ENCODE measurements at regions not wholly inside any gene's neighbourhood (a gene's known extent, or its start where the extent isn't known, plus 50 kb on each side); places are given as distances from the start of the nearest gene placed in this dataset.
"Not testable (repeated sequence)": the region's sequence is repeated elsewhere in the genome, so short reads cannot be mapped to it uniquely, and the experiment has no call there.

GRCh38 chr12:75685617-75686225 is 174.3 kb upstream of the KRR1 start:
- H3K4me3 Mint-ChIP-seq: no peak overlapping the region
- no peak for DNase-seq
- H3K27me3 Mint-ChIP-seq (ENCODE audit: low read depth): peaks cover 7% of the 10 kb centered on the region
- no peaks in the 10 kb centered on the region for H3K36me3 Mint-ChIP-seq (ENCODE audit: low read depth)
- CTCF ChIA-PET: interaction anchor here (0.7 kb wide), 1 partner anchor 13 kb away, joined by 3 read pairs; no protein-coding TSS in a partner anchor
- H3K27ac Mint-ChIP-seq: no peak overlapping the region
- H3K9me3 Mint-ChIP-seq: peaks cover 6% of the 10 kb centered on the region
- intact Hi-C loops (cut with micrococcal nuclease): no loop called here
- H3K4me1 Mint-ChIP-seq (ENCODE audit: low read depth): peaks cover 9% of the 10 kb centered on the region

GRCh38 chr12:75684678-75685616 is 173.5 kb upstream of the KRR1 start:
- CTCF ChIA-PET: interaction anchor here (0.7 kb wide), 1 partner anchor 13 kb away, joined by 3 read pairs; no protein-coding TSS in a partner anchor

GRCh38 chr12:75683995-75684586 is 172.7 kb upstream of the KRR1 start:
- H3K9me3 Mint-ChIP-seq; DNase-seq; H3K36me3 Mint-ChIP-seq (ENCODE audit: low read depth); H3K4me1 Mint-ChIP-seq (ENCODE audit: low read depth); H3K4me3 Mint-ChIP-seq; H3K27me3 Mint-ChIP-seq (ENCODE audit: low read depth); H3K27ac Mint-ChIP-seq; CTCF ChIA-PET: not testable (repeated sequence)
- intact Hi-C loops (cut with micrococcal nuclease): loop anchor here (1.0 kb wide), 1 partner anchor 24 kb away; no protein-coding TSS in a partner anchor

More at GRCh38 chr12:75684678-75685616, 173.5 kb upstream of the KRR1 start:
- H3K27ac Mint-ChIP-seq: no peak overlapping the region
- peaks cover 5% of the 10 kb centered on the region for H3K27me3 Mint-ChIP-seq (ENCODE audit: low read depth)
- H3K4me1 Mint-ChIP-seq (ENCODE audit: low read depth): peaks cover 9% of the 10 kb centered on the region
- H3K36me3 Mint-ChIP-seq (ENCODE audit: low read depth): no peaks in the 10 kb centered on the region
- intact Hi-C loops (cut with micrococcal nuclease): loop anchor here (1.0 kb wide), 1 partner anchor 25 kb away; no protein-coding TSS in a partner anchor
- peaks cover 6% of the 10 kb centered on the region for H3K9me3 Mint-ChIP-seq
- no peak overlapping the region for H3K4me3 Mint-ChIP-seq
- no peak for DNase-seq

- Mint-ChIP-seq H3K4me3 (no peak overlapping the region), H3K9me3 (peaks cover 6% of the 10 kb centered on the region), H3K36me3 (ENCODE audit: low read depth) (no peaks in the 10 kb centered on the region), H3K27ac (no peak overlapping the region), H3K27me3 (ENCODE audit: low read depth) (peaks cover 5% of the 10 kb centered on the region), H3K4me1 (ENCODE audit: low read depth) (peaks cover 9% of the 10 kb centered on the region)
- DNase-seq: no peak
- CTCF ChIA-PET: no interaction called here
- intact Hi-C loops (cut with micrococcal nuclease): no loop called here
Observed at GRCh38 chr12:75683220-75683619, 171.8 kb upstream of the KRR1 start.

GRCh38 chr12:75677522-75677921 is 166.1 kb upstream of the KRR1 start:
- no peak for DNase-seq
- peaks cover 6% of the 10 kb centered on the region for H3K9me3 Mint-ChIP-seq
- intact Hi-C loops (cut with micrococcal nuclease): no loop called here
- no peaks in the 10 kb centered on the region for H3K36me3 Mint-ChIP-seq (ENCODE audit: low read depth)
- CTCF ChIA-PET: interaction anchor here (0.9 kb wide), 1 partner anchor 87 kb away, joined by 3 read pairs; no protein-coding TSS in a partner anchor
- peaks cover 2% of the 10 kb centered on the region for H3K27me3 Mint-ChIP-seq (ENCODE audit: low read depth)
- H3K27ac Mint-ChIP-seq: no peak overlapping the region
- no peaks in the 10 kb centered on the region for H3K4me1 Mint-ChIP-seq (ENCODE audit: low read depth)
- H3K4me3 Mint-ChIP-seq: no peak overlapping the region

- no peak for DNase-seq
- Mint-ChIP-seq H3K4me1 (ENCODE audit: low read depth) (no peaks in the 10 kb centered on the region), H3K36me3 (ENCODE audit: low read depth) (no peaks in the 10 kb centered on the region), H3K4me3 (no peak overlapping the region), H3K27ac (no peak overlapping the region), H3K9me3 (no peaks in the 10 kb centered on the region), H3K27me3 (ENCODE audit: low read depth) (no peaks in the 10 kb centered on the region)
- intact Hi-C loops (cut with micrococcal nuclease): no loop called here
- CTCF ChIA-PET: no interaction called here
Observed at GRCh38 chr12:75674393-75674792, 163.0 kb upstream of the KRR1 start.

- Mint-ChIP-seq H3K4me3 (no peak overlapping the region), H3K27ac (no peak overlapping the region), H3K36me3 (ENCODE audit: low read depth) (no peaks in the 10 kb centered on the region), H3K4me1 (ENCODE audit: low read depth) (no peaks in the 10 kb centered on the region), H3K27me3 (ENCODE audit: low read depth) (no peaks in the 10 kb centered on the region), H3K9me3 (no peaks in the 10 kb centered on the region)
- intact Hi-C loops (cut with micrococcal nuclease): no loop called here
- CTCF ChIA-PET: no interaction called here
- DNase-seq: no peak
Observed at GRCh38 chr12:75672200-75672599, 160.8 kb upstream of the KRR1 start.

- intact Hi-C loops (cut with micrococcal nuclease): no loop called here
- CTCF ChIA-PET: no interaction called here
- no peaks in the 10 kb centered on the region for H3K36me3 Mint-ChIP-seq (ENCODE audit: low read depth)
- no peak overlapping the region for H3K4me3 Mint-ChIP-seq
- no peaks in the 10 kb centered on the region for H3K9me3 Mint-ChIP-seq
- H3K27me3 Mint-ChIP-seq (ENCODE audit: low read depth): no peaks in the 10 kb centered on the region
- H3K4me1 Mint-ChIP-seq (ENCODE audit: low read depth): no peaks in the 10 kb centered on the region
- H3K27ac Mint-ChIP-seq: no peak overlapping the region
- DNase-seq: no peak
Observed at GRCh38 chr12:75670216-75670615, 158.8 kb upstream of the KRR1 start.

- Mint-ChIP-seq H3K27ac (no peak overlapping the region), H3K36me3 (ENCODE audit: low read depth) (no peaks in the 10 kb centered on the region), H3K4me3 (no peak overlapping the region), H3K4me1 (ENCODE audit: low read depth) (no peaks in the 10 kb centered on the region), H3K9me3 (no peaks in the 10 kb centered on the region), H3K27me3 (ENCODE audit: low read depth) (peaks cover 2% of the 10 kb centered on the region)
- intact Hi-C loops (cut with micrococcal nuclease): no loop called here
- no peak for DNase-seq
- CTCF ChIA-PET: no interaction called here
Observed at GRCh38 chr12:75666939-75667334, 155.5 kb upstream of the KRR1 start.

GRCh38 chr12:75666126-75666938 is 154.9 kb upstream of the KRR1 start:
- no peaks in the 10 kb centered on the region for H3K4me1 Mint-ChIP-seq (ENCODE audit: low read depth)
- H3K27me3 Mint-ChIP-seq (ENCODE audit: low read depth): peaks cover 2% of the 10 kb centered on the region
- no peaks in the 10 kb centered on the region for H3K36me3 Mint-ChIP-seq (ENCODE audit: low read depth)
- intact Hi-C loops (cut with micrococcal nuclease): no loop called here
- no peak overlapping the region for H3K27ac Mint-ChIP-seq
- no peaks in the 10 kb centered on the region for H3K9me3 Mint-ChIP-seq
- DNase-seq: no peak
- CTCF ChIA-PET: no interaction called here
- H3K4me3 Mint-ChIP-seq: no peak overlapping the region

- DNase-seq: no peak
- H3K4me3 Mint-ChIP-seq: no peak overlapping the region
- H3K9me3 Mint-ChIP-seq: no peaks in the 10 kb centered on the region
- no peak overlapping the region for H3K27ac Mint-ChIP-seq
- no peaks in the 10 kb centered on the region for H3K4me1 Mint-ChIP-seq (ENCODE audit: low read depth)
- peaks cover 2% of the 10 kb centered on the region for H3K27me3 Mint-ChIP-seq (ENCODE audit: low read depth)
- intact Hi-C loops (cut with micrococcal nuclease): no loop called here
- CTCF ChIA-PET: no interaction called here
- H3K36me3 Mint-ChIP-seq (ENCODE audit: low read depth): no peaks in the 10 kb centered on the region
Observed at GRCh38 chr12:75665216-75665615, 153.8 kb upstream of the KRR1 start.
